Esophagus muscularis mucosa (tissue), 4 donors: ENCODE measurements at regions not wholly inside any gene's neighbourhood (a gene's known extent, or its start where the extent isn't known, plus 50 kb on each side); places are given as distances from the start of the nearest gene placed in this dataset.

Experiments
- CTCF ChIP-seq, 3 experiments: fragments of 200-600 bp in 2 of 3; fragments of 450-650 bp in 1 of 3; sonication (generic) in 2 of 3; IDR thresholded peaks; one replicate each; pipeline ENCODE4 v1.5.1; 2017 to 2019; ENCODE audit warnings: antibody characterized with exemption in 3 of 3, mild to moderate bottlenecking in 2 of 3, moderate library complexity in 1 of 3
- EP300 ChIP-seq: sonication (generic); formaldehyde crosslinking; IDR thresholded peaks from one replicate; pipeline ENCODE4 v1.6.1; 2017; ENCODE audit warnings: antibody characterized with exemption
- POLR2A ChIP-seq: fragments of 450-650 bp; IDR thresholded peaks from one replicate; pipeline ENCODE4 v1.6.1; 2017; ENCODE audit warnings: antibody characterized with exemption, moderate library complexity, mild to moderate bottlenecking, low read depth

GRCh38 chr2:145116834-145117725, 597.2 kb upstream of the ZEB2 start:
- TF ChIP-seq CTCF (IDR thresholded peaks at IDR 0.05) (no peak), POLR2A (no peak), EP300 (no peak)
